GM18511 (cell line): ENCODE measurements at regions not wholly inside any gene's neighbourhood (a gene's known extent, or its start where the extent isn't known, plus 50 kb on each side); places are given as distances from the start of the nearest gene placed in this dataset.
A peak's percentile ranks its signal among the peaks of the same experiment; 100 is the strongest.

Experiments
- ATAC-seq: cut with Tn5 transposase; IDR thresholded peaks from one replicate; pipeline ENCODE4 v1.9.1; 2021; ENCODE audit warnings: mild to moderate bottlenecking, moderate library complexity; ENCODE audit not compliant: unreplicated experiment

DNA sequence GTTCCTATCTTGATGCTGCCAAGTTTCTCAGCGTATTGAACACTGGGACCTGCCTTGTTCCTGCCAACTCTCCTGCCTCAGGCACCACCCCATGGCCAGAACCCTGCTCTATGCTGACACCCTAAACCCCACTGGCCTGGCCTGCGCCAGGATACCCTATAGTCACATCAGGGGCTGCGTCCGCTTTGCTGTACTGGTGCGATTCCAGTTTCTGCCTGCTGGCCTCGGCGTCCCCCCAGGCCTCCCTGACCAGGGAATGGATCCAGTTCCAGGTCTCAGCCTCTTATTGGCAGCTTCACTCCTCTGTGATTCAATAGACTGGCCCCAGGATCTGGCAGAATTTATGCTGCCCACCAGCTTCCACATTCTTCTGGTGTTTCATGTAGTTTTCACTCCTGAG is 55.0 kb downstream of the GPR6 start:
- ATAC-seq: no peak

DNA sequence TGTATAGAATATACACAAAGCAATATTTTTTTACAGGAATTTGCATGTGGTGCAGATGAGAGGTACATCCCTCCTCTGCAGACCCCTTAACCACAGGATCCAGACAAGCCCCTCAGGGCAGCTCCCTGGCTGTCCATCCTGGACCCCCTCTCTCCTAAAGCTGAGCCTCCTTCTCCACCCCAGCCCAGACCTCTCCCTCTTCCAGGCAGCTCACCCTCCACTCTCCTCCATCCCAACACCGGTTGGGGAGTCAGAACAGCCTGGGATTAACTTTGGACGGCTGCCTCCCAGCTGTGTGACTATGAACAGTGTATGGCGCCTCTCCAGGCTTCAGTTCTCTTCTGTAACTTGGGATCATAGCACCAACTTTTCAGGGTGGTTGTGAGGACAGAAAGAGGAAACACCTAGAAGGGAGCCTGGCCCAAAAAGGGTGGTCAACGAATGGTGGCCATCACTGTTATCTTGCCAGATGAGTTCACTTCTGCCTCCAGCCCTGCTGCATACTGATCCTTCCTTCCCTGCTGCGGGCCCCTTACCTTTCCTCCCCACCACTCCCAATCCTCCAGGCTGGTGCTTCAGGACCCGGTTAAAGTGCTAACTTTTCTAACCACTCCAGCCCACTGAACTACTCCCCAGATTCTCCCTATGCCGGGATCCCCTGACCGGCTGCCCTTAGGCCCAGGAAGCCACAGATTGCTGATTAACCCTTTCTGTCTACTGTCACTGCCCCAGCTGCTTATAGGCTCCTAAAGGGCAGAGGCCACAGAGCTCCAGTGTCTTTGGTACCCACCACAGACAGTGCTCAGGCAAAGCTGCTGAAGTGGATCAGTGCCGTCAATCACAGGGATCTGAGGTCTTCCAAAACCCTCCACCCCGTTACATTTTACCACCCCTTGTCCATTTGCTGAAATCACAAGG is 55.9 kb downstream of the GPR6 start:
- no peak for ATAC-seq

DNA sequence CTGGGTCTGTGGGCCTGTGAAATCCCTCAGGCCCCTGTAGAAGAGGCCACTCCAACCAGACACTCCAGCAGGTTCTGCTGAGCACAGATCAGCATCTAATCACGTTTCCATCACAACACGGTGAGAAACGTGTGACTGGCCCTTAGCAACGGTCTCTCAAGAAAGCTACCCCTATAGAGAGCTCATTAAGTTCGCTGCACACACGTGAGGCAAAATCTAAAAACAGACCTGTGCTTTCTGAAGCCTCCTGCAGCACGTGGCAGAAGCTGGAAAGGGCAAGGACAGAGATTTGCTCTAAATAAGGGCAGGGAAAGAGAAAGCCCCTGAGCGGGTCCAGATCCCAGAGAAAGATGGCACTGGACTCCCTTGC is 56.5 kb downstream of the GPR6 start:
- no peak for ATAC-seq

DNA sequence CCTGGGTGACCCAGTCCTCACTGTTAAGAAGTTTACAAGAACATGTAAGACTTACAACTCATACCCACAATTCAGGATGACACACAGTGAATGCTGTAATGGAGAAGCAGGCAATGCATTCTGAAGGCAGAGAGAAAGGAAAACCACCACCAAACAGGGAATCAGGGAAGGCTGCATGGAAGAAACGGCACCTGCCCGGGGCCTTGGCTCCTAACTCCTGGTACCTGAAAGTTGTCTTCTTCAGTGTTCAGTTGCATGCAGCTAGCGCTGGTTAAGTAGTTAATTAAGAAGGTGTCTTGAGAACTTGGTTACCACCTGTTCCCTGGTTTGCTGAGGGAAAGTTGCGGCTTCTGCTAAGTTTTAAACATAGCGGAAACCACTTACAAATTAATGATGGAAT is 57.2 kb downstream of the GPR6 start:
- ATAC-seq: no peak

DNA sequence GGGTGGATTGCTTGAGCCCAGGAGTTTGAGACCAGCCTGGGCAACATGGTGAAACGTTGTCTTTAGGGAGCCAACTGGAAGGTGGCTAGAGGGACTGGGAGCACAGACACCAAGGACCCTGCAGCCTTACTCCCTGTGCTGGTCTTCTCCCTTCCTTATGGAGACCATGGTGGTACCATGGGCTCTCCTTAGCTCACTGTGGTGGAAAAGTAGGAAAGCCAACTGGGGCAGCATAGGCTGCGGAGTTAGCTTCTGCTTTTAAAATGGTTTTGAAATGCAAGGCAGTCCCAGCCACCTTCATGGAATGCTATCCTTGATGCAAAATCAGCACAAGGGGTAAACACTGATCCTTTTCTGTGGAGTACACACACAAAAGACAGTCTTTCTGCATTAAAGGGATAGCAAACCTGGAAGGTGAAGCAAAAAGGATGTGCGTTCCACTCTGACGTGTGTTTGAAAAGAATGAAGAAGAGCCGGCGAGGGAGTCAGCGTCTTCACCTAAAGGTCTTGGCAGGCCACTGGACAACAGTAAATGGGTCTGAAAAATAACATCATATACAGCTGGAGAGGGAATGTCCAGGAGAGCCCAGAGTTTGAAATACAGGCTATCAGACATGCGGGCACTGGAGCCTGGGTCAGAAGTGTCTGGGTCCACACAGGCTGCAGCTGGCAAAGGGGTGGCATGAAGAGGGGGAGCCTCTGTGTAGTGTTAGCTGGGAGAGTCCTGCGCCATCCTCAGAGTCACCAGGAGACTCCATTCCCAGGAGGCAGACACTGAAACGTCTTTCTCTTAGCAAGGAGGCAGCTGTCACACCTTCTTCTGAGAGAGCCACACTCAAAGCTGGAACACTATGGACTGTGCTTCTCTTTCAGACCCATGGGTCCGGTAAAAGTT is 58.5 kb downstream of the GPR6 start:
- ATAC-seq: no peak

DNA sequence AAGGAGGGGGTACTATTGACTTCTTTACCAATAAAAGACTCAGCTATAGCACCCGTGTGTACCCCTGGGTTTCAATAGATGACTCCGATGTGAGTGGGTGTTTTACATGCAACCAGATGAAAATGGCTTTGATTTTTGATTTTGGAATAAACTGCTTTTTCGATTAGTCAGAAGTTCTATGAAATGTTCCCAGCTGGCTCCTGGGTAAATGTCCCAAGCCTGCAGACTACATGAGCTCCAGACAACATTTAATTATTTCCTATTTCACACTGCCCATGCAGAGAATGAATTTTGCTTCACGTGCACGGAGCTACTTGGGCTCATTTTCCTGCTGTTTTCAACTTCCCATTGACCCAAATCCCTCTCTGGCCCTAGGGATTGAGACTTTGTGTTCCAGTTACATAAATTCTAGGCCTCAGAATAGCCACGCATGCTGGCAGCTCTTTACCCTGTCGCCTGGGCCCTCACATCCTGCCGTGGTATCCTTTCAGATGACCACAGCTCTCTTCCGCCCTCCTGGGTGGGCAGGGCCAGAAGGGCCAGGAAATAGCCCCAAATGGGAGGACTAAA is 59.7 kb downstream of the GPR6 start:
- ATAC-seq: no peak

DNA sequence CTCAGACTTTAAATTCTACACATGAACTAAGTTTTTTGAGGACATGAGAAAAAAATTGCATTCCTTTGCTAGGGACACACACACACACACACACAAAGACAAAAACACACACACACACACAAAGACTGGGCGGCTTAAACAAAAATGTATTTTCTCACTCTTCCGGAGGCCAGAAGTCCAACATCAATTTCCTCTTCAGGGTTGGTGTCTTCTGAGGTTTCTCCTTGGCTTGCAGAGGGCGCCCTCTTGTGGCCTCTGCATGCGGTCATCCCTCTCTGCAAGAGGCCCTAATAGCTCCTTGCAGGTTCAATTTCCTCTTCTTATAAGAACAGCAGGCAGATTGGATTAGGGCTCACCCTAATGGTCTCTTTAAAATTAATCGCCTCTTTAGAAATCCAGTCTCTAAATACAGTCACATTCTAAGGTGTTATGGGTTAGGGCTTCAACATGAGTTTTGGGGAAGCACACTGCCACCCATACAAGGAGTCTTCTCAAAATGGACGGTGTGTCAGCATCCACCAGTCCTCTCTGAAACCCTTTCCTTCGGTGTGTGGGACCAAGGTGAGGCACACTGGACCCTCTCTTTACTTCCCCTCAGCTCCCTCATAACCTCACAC is 61.4 kb downstream of the GPR6 start:
- peak; percentile 89 for ATAC-seq

DNA sequence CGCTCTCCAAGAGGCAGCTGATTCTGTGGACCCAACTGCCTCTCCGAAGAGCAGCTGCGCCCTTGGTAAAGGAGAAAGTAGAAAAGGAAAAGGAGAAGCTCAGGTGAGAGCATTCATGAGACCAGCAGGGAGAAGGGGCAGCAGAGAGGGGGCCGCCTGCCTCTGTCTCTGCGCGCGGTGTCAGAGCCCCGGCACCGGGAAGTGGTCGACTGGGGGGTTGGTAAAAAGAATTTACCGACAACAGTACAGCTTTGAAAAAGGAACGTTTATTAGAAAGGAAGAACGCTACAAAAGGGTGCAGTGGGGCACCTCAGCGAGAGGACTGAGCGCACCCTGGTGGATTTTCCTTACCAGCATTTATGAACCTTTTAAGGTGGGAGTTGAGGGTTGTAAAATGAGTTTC is 61.9 kb downstream of the GPR6 start:
- peak; percentile 64 for ATAC-seq

DNA sequence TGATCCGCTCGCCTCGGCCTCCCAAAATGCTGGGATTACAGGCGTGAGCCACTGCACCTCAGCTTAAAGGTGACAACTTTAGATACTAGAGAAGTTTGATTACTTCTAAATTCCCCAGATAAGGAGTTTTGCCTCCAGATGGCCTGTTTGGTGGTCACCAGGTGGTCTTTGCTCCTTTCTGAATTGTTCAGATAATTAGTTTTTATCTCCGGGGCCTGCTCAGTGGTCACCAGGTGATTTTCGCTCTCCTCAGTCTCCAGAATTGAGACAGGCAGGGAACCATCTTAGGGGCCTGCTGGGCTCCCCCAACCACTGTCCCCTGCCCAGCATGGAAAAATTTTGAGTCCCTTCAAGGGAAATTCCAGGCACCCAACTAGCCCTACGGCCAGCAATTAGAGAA is 62.6 kb downstream of the GPR6 start:
- ATAC-seq: no peak

DNA sequence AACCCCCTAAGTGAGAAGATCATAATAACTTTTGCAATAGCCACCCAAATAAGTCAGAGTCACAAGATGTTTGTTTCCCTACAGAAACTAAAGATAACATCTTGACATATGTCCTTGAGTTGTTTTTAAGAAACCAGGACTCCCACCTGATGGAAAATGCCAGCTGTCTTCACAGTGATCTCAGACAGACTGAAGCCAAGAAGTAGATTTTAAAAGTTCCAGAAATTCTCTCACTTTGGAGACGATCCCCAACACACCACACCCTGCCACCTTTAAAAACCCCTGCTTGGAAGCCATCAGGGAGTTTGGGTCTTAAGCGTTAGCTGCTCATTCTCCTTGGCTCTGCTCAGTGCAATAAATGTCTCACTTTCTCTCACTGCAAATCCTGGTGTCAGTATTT is 63.0 kb downstream of the GPR6 start:
- ATAC-seq: no peak

DNA sequence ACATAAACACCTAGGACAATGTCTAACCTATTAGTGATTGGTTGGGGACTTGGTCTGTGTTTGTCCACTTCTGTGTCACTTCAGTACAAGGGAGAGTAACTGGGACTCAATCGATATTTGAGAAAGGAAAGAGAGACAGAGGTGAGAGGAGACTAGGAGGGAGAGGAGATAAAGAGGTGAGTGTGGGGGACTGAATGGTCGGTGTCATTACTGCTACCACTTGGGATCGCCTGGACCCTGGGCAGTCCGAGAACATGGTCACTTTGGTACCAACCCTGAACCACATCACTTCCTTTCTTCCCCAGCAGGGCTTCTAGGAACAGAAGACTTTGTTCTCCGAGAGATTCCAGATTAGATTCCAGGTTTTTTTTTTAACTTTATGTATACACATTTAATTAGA is 63.7 kb downstream of the GPR6 start:
- no peak for ATAC-seq

DNA sequence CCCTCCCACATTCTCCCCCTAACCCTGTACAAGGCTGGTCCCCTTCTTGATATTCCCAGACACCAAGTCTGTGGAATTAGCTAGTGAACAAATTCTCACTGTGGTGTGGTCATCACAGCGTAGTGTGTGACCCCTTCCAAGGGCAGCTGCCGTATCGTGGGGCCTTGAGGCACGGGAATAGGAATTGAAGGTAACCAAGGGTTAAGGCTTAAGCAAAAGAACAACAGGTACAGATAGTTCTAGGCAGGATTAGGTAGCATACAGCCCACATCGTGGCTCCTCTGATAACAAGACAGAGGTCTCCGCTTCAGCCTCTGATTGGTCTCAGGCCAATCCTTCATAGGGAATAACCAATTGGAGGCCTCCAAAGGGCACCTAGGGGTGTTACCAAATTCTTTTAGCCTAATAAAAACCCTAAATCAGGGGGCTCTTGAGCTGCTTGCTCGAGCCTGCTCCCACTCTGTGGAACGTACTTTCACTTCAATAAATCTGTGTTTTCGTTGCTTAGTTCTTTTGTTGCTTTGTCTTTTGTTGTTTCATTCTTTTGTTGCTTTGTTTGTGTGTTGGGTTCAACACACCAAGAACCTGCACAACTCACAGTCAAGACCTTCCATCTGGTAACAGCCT is 64.7 kb downstream of the GPR6 start:
- no peak for ATAC-seq

DNA sequence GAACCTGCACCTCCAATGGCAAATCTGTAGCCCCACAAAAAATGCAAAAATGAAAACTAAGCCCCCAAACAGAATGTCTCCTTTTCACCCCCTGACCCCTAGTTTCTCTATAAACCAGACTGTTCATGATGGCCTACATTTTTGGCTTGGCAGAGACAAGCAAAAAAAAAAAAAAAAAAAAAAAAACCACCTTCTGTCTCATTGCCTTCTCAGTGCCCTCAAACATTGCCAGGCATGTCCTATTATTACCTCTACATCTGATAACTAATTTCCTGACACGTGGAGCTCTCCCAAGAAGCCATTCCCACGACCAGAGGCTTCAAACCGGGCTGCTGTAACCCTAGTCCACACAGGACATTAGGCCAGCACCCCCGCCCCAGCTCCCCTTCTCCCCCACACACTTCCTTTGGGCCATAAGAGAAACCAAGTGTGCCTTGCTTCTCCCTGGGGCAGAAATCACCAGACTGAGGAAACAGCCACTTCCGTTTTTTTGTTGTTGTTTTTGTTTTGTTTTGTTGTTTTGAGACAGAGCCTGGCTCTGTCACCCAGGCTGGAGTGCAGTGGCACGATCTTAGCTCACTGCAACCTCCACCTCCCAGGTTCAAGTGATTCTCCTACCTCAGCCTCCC is 65.4 kb downstream of the GPR6 start:
- no peak for ATAC-seq

DNA sequence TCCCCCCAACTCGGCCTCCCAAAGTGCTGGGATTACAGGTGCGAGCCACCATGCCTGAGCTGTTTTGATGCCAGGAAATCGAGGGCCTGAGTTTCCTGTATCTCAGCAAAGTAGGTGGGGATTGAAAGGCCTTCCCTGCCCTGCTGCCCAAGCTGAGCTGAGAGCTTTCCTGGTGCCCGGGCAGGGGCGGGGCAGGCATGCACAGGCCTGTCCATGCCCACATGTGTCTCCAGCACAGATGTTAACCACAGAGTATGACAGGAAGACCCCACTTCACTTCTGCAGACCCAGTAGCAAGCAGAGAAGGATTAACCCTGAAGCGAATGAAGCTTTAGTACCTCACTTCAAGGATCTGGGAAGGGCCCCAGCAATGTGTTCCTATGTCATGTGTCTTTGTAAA is 66.0 kb downstream of the GPR6 start:
- no peak for ATAC-seq

DNA sequence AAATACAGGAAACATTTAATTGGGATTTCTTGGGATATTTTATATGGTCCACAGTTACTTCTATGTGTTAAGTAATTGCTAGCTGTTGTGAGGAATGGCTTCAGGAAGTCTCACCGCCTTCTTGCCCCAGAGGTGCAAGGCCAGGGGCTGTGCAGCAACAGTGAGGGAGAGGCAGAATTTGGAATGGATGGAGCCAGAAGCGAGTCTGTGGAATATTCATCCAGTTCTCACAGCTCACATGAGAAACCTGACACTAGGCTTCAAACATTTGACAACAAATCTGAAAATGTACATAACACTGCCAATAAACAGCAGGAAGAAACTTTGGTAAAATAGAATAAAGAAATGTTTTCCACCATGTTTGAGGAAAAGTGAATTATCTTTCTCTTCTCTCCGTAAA is 66.5 kb downstream of the GPR6 start:
- no peak for ATAC-seq

DNA sequence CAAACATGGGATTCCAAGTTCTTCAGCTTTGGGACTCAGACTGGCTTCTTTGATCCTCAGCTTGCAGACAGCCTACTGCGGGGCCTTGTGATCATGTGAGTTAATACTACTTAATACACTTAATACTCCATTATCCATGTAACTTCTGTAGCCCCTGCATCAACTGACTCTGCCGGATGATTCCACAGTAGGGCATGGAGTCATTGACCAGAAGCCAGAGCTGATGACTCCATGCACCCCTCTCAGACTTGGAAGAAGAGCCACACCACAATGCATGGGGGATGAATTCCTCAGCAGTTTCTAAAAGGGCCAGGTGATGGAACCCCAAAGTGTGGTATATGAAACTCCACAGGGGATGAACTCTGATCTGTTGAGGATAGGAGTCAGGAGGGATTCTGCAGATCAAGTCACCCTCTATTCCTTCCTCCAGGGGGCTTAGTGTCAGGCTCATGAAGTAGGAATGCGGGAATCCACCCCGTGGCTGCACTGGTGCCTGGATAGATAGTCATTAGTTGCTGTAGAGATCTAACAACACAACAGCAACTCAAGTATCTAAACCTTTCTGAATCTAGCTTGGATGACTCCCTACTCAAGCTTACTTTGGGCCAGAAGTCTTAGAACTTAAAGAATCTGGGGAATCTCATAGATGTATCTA is 70.2 kb downstream of the GPR6 start:
- ATAC-seq: no peak

DNA sequence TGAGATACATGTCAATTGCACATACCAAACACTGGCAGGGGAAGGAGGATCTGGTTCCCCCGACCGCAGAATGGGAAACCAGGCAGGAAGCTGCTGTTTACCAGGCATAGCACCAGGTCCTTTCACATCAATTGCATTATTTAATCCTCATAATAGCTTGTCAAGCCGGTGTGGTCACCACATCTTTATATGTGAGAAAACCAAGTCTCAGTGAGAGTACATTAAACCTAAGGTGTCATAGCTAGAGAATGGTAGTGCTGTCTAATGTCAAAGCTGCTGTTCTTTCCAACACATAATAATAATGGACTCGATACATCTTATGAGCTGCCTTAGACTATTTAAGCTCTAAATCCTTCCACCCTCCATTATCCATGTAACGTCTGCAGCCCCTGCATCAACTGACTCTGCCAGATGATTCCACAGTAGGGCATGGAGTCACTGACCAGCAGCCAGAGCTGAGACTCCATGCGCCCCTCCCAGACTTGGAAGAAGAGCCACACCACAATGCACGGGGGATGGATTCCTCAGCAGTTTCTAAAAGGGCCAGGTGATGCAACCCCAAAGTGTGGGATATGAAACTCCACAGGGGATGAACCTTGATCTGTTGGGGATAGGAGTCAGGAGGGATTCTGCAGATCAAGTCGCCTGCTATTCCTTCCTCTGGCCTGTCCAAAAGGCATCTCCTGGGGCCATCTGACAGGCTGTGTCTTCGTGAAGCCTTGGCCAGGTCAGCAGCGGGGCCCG is 71.8 kb downstream of the GPR6 start:
- no peak for ATAC-seq
